ENCODE measurements at regions not wholly inside any gene's neighbourhood (a gene's known extent, or its start where the extent isn't known, plus 50 kb on each side); places are given as distances from the start of the nearest gene placed in this dataset.

GRCh38 chr12:68102731-68103130 is 56.8 kb downstream of the IFNG start:
- no peak for TF ChIP-seq CTCF (IDR thresholded peaks at IDR 0.05; ENCODE audit: insufficient read depth, low read length, missing control alignments)
- DNase-seq (ENCODE audit: low read depth, low spot score) = no peak
- CTCF ChIA-PET = no interaction called here
- H3K4me3 ChIP-seq (ENCODE audit: low read depth, low read length) = no peak overlapping the region
- POLR2A ChIA-PET = no interaction called here

GRCh38 chr12:68102163-68102562 is 57.4 kb downstream of the IFNG start:
- no peak for DNase-seq (ENCODE audit: low read depth, low spot score)
- no peak overlapping the region for H3K4me3 ChIP-seq (ENCODE audit: low read depth, low read length)
- no peak for TF ChIP-seq CTCF (IDR thresholded peaks at IDR 0.05; ENCODE audit: insufficient read depth, low read length, missing control alignments)
- ChIA-PET POLR2A (no interaction called here), CTCF (no interaction called here)

- no peak overlapping the region for H3K4me3 ChIP-seq (ENCODE audit: low read depth, low read length)
- DNase-seq (ENCODE audit: low read depth, low spot score) = no peak
- POLR2A ChIA-PET = no interaction called here
- no peak for TF ChIP-seq CTCF (IDR thresholded peaks at IDR 0.05; ENCODE audit: insufficient read depth, low read length, missing control alignments)
- CTCF ChIA-PET = no interaction called here
Observed at GRCh38 chr12:68100241-68100640, 59.3 kb downstream of the IFNG start.

GRCh38 chr12:68098939-68099338 is 60.6 kb downstream of the IFNG start:
- ChIA-PET CTCF (no interaction called here), POLR2A (no interaction called here)
- no peak overlapping the region for H3K4me3 ChIP-seq (ENCODE audit: low read depth, low read length)
- no peak for DNase-seq (ENCODE audit: low read depth, low spot score)
- no peak for TF ChIP-seq CTCF (IDR thresholded peaks at IDR 0.05; ENCODE audit: insufficient read depth, low read length, missing control alignments)

GRCh38 chr12:68097386-68097785 is 62.2 kb downstream of the IFNG start:
- DNase-seq (ENCODE audit: low read depth, low spot score) = no peak
- ChIA-PET CTCF (no interaction called here), POLR2A (no interaction called here)
- TF ChIP-seq CTCF (IDR thresholded peaks at IDR 0.05; ENCODE audit: insufficient read depth, low read length, missing control alignments) = no peak
- H3K4me3 ChIP-seq (ENCODE audit: low read depth, low read length) = no peak overlapping the region

- H3K4me3 ChIP-seq (ENCODE audit: low read depth, low read length) = no peak overlapping the region
- no peak for DNase-seq (ENCODE audit: low read depth, low spot score)
- TF ChIP-seq CTCF (IDR thresholded peaks at IDR 0.05; ENCODE audit: insufficient read depth, low read length, missing control alignments) = no peak
- ChIA-PET POLR2A (no interaction called here), CTCF (interaction anchor here (1.0 kb wide), 1 partner anchor 29 kb away, joined by 3 read pairs; no protein-coding TSS in a partner anchor)
Observed at GRCh38 chr12:68094645-68095395, 64.7 kb downstream of the IFNG start.

All from AG04449 (cell line).